ENCODE measurements at regions not wholly inside any gene's neighbourhood (a gene's known extent, or its start where the extent isn't known, plus 50 kb on each side); places are given as distances from the start of the nearest gene placed in this dataset.

GRCh38 chr13:82606008-82606407 lies 1276.3 kb downstream of the SLITRK1 start:
- Histone ChIP-seq H3K27ac (ENCODE audit: low read depth in 1 of 2, low read length in 2 of 2) (no peak overlapping the region), H3K4me3 (replicated peaks in 1 of 3; ENCODE audit: low read depth in 2 of 3, low read length in 3 of 3) (no peak overlapping the region), H3K9ac (ENCODE audit: insufficient read depth, low read length, poor library complexity, severe bottlenecking) (no peak overlapping the region), H3K27me3 (ENCODE audit: control insufficient read depth in 2 of 2, insufficient read depth in 2 of 2, low read length in 2 of 2) (no peaks in the 10 kb centered on the region), H3K4me1 (ENCODE audit: control insufficient read depth in 1 of 2, insufficient read depth in 2 of 2, low read length in 2 of 2) (no peaks in the 10 kb centered on the region), H3K4me2 (replicated peaks; ENCODE audit: extremely low read depth, low read length, poor library complexity, severe bottlenecking) (no peak overlapping the region), H4K20me1 (ENCODE audit: insufficient read depth, low read length) (no peaks in the 10 kb centered on the region), H3K9me3 (replicated peaks in 1 of 2; ENCODE audit: control insufficient read depth in 1 of 2, insufficient read depth in 1 of 2, low read length in 2 of 2) (peaks cover 9 to 14% of the 10 kb centered on the region in 2 donors), H3K36me3 (replicated peaks in 1 of 2; ENCODE audit: control insufficient read depth in 1 of 2, insufficient read depth in 2 of 2, low read length in 2 of 2) (no peaks in the 10 kb centered on the region), H2AFZ (ENCODE audit: insufficient read depth, low read depth, low read length, poor library complexity, severe bottlenecking) (no peak overlapping the region), H3K79me2 (ENCODE audit: insufficient read depth, low read length) (no peaks in the 10 kb centered on the region)
- Mint-ChIP-seq H3K4me3 (no peak overlapping the region), H3K27me3 (ENCODE audit: low read depth in 3 of 3) (no peaks in the 10 kb centered on the region), H3K4me1 (no peaks in the 10 kb centered on the region), H3K9me3 (peaks cover 4 to 17% (median 8%) of the 10 kb centered on the region in 7 donors), H3K36me3 (no peaks in the 10 kb centered on the region), H3K27ac (no peak overlapping the region)
- no peak for DNase-seq
- no peak for TF ChIP-seq CTCF (IDR thresholded peaks at IDR 0.05)
- intact Hi-C loops (cut with micrococcal nuclease) = no loop called here
- no CpG with 5 or more reads among the region's 1 CpG for WGBS (ENCODE audit: insufficient coverage)

DNA sequence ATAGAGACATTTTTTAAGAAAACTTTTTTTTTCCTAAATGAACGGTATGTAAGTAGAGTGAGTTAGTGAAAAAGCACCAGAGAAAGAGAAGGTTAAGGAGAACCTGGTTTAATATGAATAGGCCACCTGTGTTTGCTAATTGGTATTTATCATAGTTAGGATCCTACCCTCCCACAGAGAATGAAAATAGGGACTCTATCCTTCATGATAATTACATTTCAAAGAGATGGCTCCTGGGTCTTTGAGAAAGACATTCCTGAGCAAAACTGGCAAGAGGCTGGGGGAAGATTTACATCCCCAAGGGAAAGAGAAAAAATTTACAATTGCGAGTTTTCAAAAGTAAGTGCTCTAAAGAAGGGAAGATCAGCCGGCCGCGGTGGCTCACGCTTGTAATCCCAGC lies 1284.5 kb downstream of the SLITRK1 start:
- H3K4me1 ChIP-seq (ENCODE audit: control insufficient read depth in 1 of 2, insufficient read depth in 2 of 2, low read length in 2 of 2) = no peaks in the 10 kb centered on the region
- Mint-ChIP-seq H3K4me3 (no peak overlapping the region), H3K9me3 (peaks cover 0 to 7% (median 3%) of the 10 kb centered on the region in 7 donors), H3K36me3 (no peaks in the 10 kb centered on the region), H3K27me3 (ENCODE audit: low read depth in 3 of 3) (no peaks in the 10 kb centered on the region), H3K27ac (no peak overlapping the region), H3K4me1 (no peaks in the 10 kb centered on the region)
- H3K9me3 ChIP-seq (replicated peaks in 1 of 2; ENCODE audit: control insufficient read depth in 1 of 2, insufficient read depth in 1 of 2, low read length in 2 of 2) = peaks cover 0 to under 1% of the 10 kb centered on the region in 2 donors
- H2AFZ ChIP-seq (ENCODE audit: insufficient read depth, low read depth, low read length, poor library complexity, severe bottlenecking) = no peak overlapping the region
- no peak overlapping the region for H3K4me3 ChIP-seq (replicated peaks in 1 of 3; ENCODE audit: low read depth in 2 of 3, low read length in 3 of 3)
- 93% methylated on average over 5 of the region's 6 CpGs for WGBS (ENCODE audit: insufficient coverage)
- no peak for TF ChIP-seq CTCF (IDR thresholded peaks at IDR 0.05)
- H3K9ac ChIP-seq (ENCODE audit: insufficient read depth, low read length, poor library complexity, severe bottlenecking) = no peak overlapping the region
- H3K27ac ChIP-seq (ENCODE audit: low read depth in 1 of 2, low read length in 2 of 2) = no peak overlapping the region
- no peaks in the 10 kb centered on the region for H3K79me2 ChIP-seq (ENCODE audit: insufficient read depth, low read length)
- intact Hi-C loops (cut with micrococcal nuclease) = no loop called here
- no peaks in the 10 kb centered on the region for H4K20me1 ChIP-seq (ENCODE audit: insufficient read depth, low read length)
- no peaks in the 10 kb centered on the region for H3K27me3 ChIP-seq (ENCODE audit: control insufficient read depth in 2 of 2, insufficient read depth in 2 of 2, low read length in 2 of 2)
- DNase-seq = no peak
- H3K4me2 ChIP-seq (replicated peaks; ENCODE audit: extremely low read depth, low read length, poor library complexity, severe bottlenecking) = no peak overlapping the region
- no peaks in the 10 kb centered on the region for H3K36me3 ChIP-seq (replicated peaks in 1 of 2; ENCODE audit: control insufficient read depth in 1 of 2, insufficient read depth in 2 of 2, low read length in 2 of 2)

Data from CD14-positive monocyte (primary cell).